HG03354 (cell line): ENCODE measurements at regions not wholly inside any gene's neighbourhood (a gene's known extent, or its start where the extent isn't known, plus 50 kb on each side); places are given as distances from the start of the nearest gene placed in this dataset.
A peak's percentile ranks its signal among the peaks of the same experiment; 100 is the strongest.

Experiments
- ATAC-seq: cut with Tn5 transposase; IDR thresholded peaks from one replicate; pipeline ENCODE4 v1.9.1; 2021; ENCODE audit warnings: mild to moderate bottlenecking; ENCODE audit not compliant: unreplicated experiment, poor library complexity, severe bottlenecking

DNA sequence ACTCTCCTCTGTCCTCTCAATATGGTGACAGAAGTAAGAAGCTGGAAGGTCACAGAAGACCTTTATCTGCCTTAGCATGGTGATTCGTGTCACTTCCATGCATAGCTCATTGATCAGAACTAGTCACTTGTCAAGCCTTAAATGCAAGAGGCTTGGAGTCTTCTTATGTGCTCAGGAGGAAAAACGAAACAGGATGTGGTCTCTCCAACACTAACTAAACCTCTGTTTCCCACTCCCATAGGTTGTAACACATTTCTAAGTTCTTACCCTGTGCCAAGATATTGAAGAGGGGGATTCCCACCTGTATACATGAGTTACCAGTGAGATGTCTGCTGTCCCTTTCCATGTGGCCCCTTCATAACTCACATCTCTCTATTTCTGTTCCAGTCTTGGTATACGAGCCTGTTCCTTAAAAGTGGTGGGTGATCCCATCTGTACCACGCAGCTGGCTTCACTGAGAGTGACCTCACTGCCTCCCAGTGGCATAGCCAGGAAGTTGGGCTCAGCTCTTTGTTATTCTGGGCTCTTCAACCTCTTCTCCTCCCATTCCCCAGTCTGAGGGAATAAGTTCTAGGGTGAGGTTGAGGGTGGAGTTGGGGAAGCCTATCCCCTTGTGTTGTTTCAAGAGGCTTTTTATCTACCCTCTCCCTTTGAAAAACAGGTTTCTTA lies 203.2 kb upstream of the PPP2R3A start:
- no peak for ATAC-seq

DNA sequence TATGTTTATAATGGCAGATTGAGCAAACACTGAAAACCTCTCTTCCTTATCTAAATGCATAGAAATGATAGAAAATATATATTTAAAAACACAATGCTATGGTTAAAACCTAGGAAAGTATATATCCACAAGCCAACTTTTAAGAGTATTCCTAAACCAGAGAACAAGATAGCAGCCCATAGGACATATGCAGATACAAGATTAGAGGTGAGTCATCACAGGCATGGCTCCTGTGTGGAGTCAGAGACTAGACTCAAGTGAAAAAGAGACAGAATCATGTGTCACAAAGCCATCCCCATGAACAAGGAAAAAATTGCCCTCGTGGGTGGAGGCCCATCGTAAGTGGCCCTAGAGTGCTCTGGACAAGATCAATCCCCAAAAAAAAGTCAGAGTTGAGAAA lies 199.4 kb upstream of the PPP2R3A start:
- ATAC-seq: no peak

DNA sequence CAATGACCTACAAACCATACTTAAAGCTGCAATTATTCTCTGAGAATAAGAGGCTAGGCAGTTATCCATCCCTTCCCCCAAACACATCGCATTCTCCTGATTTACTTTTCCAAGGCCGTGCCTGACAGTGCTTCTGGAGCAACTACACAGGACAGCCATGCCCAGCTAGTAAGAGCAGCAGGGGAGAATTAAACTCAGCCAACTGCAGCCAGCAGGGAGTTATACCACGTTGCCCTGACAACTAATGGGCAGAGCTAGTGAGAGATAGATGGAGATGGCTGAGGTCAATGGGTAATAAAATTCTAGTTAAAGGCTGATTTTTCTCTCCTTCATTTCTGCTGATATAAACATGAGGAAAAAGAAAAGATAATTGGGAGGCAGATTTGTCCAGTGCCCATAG lies 193.8 kb upstream of the PPP2R3A start:
- no peak for ATAC-seq

DNA sequence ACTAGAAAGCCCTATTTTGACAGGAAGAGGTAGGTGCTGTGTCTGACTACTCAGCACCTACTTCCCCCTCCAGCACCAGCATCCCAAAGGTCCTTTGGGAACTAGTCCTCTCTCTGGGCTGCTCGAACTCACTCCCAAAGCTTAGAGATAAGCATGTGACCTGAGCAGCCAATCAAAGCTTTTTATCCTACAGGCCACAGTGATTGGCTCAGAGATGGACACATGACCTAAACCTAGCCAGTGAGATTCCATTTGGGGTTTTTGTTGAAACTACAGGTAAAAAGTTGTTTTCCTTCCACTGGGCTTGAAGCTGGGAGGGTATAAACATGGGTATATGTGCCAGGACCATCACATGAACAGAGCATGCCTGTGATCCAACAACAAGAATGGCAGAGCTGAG lies 186.5 kb upstream of the PPP2R3A start:
- ATAC-seq: no peak

DNA sequence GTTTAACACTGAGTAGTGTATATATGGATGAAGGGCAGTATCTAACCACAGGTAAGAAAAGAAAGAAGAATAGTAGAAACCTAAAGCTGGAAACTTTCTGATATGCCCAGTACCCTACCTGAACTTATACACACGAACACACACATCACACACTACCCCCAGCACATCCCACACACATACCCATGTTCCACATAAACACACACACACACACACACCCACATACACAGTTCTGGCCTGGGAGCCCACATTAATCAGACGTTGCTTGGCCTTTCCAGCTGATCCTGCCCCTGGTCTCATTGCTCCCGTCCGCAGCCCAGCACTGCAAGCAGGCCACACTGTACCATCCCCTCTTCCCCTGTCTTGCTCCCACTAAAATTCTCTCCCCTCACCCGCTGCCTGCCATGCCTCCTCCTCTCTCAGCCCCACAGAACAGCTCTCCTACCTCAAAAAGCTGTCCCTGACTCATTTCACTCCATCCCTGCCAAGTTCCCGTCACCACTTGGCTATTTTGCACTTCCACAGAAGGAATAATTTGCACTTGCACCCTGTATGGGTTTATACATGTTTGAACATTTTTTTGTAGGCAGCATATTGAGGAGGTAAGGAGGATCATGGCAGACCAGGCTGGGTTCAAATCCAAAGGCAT lies 185.8 kb upstream of the PPP2R3A start:
- no peak for ATAC-seq

DNA sequence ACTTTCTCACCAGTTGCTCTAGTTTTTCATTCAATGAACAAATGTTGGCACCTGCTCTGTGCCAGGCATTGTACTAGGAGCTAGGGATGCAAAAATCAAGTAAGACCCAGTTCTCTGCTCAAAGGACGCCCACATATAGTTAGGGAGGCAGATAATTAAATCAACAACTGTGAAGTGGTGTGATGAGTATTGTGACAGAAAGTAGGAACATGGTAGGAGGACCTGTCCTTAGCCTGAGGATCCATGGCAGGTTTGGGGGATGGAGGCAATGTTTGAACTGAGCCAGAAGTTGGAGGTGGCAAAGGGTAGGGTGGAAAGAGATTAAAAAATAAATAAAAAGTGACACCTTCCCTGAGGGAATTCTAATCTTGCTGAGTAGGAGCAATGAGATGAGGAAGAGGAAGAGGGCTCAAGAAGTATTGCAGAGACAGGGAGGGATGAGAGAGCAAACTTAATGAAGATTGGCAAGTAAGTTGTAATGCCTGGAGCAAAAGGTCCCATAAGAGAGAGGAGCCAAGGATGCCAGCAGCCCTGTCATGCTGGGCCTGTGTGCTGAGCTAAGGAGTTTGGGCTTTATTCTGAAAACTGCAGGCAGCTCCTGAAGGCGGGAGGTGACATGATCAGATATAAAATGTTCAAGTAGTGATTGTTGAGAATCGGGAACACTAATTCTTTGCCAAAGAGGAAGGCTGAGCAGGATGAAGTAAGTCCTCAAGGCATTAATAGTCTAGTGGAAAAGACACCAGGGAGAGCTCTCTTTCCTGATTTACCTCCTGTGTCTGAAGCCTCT lies 184.3 kb upstream of the PPP2R3A start:
- no peak for ATAC-seq

DNA sequence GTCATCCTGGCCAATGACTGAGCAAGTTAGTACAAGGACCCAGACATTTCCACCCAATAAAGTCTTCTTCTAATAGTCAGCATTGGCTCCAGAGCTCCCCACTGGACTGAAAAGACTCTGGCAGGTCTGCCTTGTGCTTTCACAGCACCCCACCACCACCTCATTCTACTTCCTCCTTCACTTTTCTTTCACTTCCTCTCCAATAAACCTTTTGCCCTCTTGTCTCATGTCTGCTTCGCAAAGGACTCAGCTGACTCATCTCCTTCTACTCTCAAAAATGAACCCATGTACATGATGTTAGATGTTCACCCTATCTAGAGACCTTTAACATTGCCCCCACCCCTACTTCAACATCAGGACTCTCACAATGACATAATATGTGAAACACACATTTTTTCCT lies 181.0 kb upstream of the PPP2R3A start:
- peak; percentile 83 for ATAC-seq

DNA sequence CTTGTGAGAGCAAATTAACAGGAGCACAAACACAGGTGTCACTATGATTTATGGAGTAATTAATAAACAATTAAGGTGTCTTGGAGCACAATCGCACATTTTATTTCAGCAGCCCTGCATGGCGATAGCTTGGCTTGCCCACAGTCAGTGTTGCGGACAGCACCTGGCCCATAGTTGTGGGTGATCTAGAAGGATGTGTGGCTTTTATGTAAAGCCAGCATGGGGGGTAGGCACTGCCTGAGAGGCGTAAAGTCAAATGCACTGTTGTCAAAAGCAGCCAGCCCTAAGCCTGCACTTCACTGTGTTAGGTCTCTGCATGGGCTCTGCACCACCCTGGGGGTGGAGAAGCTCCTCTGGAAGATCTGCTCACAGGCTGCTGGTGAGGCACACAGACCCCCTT lies 177.4 kb upstream of the PPP2R3A start:
- ATAC-seq: no peak

DNA sequence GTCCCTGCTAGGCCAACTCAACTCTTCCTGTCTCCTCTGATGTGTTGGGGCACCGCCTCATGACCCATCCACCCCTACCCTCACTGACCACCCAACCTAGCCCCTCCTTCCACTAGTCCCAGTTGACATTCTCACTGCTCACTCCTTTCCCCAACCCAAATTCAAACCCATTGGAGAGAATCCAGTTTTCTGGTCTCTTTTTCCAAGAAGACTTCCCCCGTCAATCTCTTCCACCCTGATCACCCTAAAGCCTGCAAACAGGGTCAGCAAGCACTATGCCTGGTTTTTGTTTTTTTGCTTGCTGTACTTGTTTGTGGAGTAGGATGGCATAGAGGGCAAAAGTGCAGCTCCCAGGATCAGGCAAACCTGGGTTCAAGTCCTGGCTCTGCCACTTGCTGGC lies 176.6 kb upstream of the PPP2R3A start:
- ATAC-seq: no peak

DNA sequence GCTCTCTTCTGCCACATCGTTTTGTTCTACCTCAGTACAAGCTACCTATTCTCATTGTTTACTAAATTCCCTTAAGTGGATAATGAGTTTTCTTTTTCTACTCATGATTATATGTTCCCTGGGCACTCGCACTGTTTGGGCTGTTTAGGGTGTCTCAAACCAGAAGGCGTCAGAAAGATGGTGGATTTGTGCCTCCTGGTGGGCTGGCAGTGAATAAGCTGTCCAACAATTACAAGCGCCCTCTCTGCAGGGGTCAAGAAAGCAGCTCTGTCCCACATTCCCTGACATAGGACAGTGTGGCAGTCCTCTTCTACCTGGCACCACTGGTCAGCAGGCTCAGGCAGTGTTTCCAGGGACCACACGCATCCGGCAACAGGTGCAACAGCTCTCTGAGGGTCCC lies 173.4 kb upstream of the PPP2R3A start:
- ATAC-seq: no peak

DNA sequence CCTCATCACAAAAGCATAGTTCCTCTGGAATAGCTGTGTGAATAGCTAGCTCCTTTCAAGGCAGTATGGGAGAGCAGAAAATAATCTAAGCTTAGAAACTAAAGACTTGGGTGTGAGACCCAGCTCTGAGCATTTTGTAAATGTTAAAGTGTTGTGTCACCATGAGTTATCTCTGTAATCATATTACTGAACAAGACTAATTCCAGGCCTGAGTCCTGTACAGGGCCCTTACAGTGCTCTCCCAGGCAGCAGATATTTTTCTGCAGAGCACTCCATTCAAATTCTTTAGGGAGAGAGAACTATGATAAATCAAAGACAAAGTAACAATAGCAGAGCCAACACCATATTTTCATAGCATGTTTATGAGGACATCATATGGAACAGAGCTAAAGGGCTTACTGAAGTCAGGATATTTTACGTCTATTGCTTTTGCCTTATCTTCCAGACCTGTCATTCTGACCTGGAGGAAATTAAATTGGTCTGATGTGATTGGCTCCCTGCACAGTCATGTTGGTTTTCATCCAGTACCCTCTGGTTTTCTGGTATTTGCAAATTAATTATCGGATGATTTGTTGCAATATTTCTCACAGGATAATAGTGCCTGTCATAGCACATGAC lies 172.6 kb upstream of the PPP2R3A start:
- no peak for ATAC-seq

DNA sequence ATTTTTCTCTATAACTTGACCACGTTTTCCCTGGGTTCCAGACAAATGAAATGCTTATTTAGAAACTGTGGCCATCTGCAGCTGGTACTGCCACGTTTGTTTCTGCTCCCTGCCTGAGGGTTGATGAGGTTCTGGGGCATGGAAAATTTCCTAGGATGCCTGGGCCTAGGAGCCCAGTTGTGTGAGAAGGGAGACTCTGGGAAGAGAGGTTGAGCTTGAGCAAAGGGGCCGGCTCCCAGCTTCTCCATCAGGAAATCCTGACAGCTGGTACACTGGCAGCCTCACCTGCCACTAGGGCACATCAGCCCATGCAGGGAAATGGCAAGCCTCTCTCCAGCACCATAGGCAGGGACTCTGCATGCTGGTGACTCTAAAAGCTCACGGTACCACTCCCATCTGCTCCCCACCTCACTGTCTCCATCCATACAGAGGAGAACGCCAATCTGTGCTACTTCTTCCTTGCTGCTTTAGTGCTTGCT lies 165.4 kb upstream of the PPP2R3A start:
- ATAC-seq: no peak

DNA sequence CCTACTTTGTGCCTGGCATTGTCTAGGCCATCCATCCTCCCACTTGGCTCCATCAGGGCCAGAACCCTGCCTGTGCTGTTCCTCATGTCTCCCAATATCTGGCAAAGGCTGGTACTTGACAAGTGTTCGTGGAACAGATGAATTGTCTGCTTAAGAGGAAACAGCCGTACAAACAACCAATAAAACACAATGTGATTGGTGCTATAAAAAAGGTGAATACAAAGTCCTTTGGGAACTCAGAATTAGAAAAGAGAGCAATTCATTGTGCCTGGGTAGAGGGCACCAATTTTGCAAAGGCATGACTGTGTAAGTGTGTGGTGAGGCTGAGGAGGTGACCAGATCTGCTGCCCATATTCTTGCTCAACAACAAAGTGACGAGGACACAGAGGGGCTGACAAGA lies 164.5 kb upstream of the PPP2R3A start:
- no peak for ATAC-seq

DNA sequence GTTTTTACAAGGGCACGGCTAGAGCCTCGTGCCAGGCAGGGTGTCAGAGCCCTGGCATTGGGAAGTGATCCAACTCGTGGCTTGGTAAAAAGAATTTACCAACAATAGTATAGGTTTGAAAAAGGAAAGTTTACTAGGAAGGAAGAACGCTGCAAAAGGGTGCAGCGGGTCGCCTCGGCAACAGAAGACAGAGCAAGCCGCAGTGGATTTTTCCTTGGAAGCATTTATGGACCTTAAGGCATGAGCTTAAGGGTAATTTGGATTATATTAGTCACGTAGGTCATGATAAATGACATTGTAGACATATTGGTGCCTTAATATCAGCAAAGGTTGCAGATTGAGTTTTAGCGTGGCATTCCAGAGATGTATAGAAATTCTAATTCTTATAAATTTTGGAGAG lies 163.4 kb upstream of the PPP2R3A start:
- ATAC-seq: no peak

DNA sequence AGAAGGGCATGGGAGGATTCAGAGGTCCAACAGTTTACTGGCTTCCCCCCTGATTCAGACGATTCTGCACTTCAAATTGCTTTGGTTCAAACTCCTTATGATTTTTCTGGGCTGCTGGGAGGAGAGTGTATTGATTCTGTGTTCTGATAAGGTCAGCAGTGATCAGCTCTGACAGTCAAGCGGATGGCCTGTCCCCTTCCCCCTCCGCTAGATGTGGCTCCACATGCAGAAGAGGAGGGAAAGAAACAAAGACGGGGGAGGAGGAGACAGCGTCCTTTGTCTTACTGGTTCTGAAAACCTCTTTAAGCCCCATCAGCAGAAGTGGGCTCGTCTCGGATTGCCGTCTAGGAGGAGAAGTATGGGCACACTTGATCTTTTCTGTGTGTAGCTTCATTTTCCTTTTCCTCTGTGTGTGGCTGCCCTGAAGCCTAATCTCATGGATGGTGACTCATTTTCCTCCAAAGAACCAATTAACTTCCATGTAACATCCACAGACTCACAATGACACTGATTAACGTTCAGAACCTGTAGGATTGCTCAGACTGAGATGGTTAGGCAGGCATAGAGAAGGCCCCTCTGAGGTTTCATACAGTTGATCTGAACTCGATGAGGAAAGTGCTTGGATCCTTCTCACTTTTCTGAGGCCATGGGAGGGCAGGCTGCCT lies 162.4 kb upstream of the PPP2R3A start:
- no peak for ATAC-seq

DNA sequence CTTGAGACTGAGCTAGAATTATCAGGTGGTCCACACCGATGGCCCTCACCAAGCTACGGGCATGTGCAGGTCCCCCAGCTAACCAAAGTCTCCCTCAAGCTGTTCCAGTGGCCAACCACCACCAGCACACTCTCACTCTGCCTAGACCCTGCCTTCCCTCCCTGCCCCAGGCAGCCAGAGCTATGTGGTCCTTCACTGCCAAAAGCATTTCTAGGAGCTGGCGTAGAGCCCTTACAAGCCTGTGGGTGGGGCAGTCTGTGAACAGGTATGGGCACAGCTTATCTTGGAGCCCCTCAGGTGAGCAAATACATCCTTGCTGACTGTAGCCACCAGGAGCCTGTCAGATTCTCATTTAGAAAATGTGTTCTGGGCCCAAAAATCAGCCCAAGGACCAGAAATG lies 159.8 kb upstream of the PPP2R3A start:
- ATAC-seq: no peak

DNA sequence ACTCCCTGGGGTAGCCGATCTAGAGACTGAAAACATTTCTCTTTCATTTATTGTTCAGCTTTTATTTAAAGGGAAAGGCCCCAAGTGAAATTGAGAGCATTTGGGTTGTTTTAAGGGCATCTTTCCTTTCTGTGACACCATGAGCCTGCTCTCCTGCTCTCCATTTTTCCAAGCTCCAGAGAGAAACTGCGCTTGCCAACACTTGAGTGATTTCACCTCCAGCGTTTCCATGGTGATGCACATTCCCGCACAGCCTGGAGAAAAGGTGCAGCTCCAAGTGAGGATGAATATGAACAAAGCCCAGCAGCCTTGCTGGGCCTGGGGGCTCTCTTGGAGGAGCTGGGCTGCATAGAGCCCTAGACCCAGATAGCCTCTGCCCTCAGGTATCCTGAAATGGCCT lies 159.2 kb upstream of the PPP2R3A start:
- ATAC-seq: no peak

DNA sequence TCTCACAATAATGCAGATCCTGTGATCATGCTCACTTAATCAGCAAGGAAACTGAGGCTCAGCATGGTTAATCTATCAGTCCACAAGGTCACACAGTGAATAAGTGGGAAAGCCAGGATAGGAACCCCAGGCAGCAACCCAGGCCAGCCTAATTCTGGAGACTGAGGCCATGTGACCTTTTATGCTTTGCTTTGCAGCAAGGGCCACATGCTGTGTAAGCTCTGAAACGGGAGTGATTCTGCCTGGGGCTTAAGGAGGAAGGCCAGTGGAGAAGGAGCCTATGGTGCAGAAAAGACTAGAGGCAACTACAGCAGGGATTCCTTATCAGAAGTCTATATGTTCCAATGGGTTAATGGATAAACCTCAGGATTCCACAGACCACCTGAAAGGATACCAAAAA lies 157.6 kb upstream of the PPP2R3A start:
- ATAC-seq: no peak

DNA sequence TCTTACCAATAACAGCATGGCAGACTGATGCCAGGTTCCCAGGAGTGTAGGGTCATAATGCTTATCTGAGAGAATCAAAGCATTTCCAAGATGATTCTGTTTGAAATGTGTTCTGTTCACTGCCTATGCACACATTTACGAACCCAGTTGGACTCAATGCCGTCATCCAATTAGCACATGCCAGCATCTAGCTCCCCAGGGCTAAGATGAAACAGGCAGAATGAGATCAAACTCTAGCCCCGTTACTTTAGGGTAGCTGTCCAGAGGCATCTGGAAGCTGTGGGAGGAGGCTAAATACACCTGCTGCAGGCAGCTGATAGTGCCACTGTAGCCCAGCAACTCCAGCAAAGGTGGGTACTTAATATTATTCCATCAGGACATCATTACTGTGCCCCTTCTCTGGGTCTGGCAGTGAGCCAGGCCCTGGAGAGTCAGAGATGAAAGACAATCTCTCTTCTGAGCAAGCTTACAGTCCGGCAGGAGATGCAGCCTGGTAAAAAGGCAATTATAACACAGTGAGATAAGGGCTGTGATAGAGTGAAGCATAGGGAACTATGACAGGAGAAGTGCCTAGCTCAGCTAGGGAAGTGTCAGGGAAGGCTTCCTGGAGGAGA lies 156.4 kb upstream of the PPP2R3A start:
- no peak for ATAC-seq

DNA sequence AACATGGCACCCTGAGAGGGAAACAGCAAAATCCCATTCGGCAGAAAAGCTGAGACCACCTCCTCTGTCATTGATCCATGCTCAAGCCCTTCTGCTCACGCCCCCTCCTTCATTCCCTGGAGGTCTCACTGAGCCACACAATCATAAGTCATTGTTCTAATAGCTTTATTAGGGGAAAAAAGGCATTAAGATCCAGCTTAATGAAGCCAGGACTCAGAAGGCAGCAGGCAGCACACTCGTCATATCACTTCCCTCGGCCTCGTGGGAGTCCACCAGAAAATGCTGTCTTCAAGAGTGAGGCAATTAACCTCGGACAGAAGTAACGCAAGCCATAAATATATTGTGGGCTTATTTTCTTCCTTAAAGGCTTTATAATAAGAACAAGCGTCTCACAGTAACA lies 153.9 kb upstream of the PPP2R3A start:
- ATAC-seq: no peak
